NCI-H774 (cell line): ENCODE measurements at regions not wholly inside any gene's neighbourhood (a gene's known extent, or its start where the extent isn't known, plus 50 kb on each side); places are given as distances from the start of the nearest gene placed in this dataset.

Experiments
- DNase-seq: peaks from one replicate; lab custom pipeline; 2025; lab: John Stamatoyannopoulos, UW

- DNase-seq: no peak
Observed at GRCh38 chr5:2184563-2185540, 302.1 kb upstream of the IRX4 start.

- no peak for DNase-seq
Observed at GRCh38 chr5:2184026-2184366, 301.3 kb upstream of the IRX4 start.

GRCh38 chr5:2183154-2184025 lies 300.7 kb upstream of the IRX4 start:
- no peak for DNase-seq

- no peak for DNase-seq
Observed at GRCh38 chr5:2182020-2182419, 299.3 kb upstream of the IRX4 start.

- no peak for DNase-seq
Observed at GRCh38 chr5:2181557-2181956, 298.8 kb upstream of the IRX4 start.

GRCh38 chr5:2181149-2181548 lies 298.4 kb upstream of the IRX4 start:
- DNase-seq: no peak

GRCh38 chr5:2180456-2180855 lies 297.7 kb upstream of the IRX4 start:
- no peak for DNase-seq

- DNase-seq: no peak
Observed at GRCh38 chr5:2179861-2180260, 297.1 kb upstream of the IRX4 start.

GRCh38 chr5:2178528-2178927 lies 295.8 kb upstream of the IRX4 start:
- no peak for DNase-seq

GRCh38 chr5:2178071-2178477 lies 295.3 kb upstream of the IRX4 start:
- DNase-seq: no peak

- no peak for DNase-seq
Observed at GRCh38 chr5:2177244-2177643, 294.5 kb upstream of the IRX4 start.

GRCh38 chr5:2176581-2176980 lies 293.9 kb upstream of the IRX4 start:
- DNase-seq: no peak

GRCh38 chr5:2175842-2176404 lies 293.2 kb upstream of the IRX4 start:
- no peak for DNase-seq

- DNase-seq: no peak
Observed at GRCh38 chr5:2175041-2175440, 292.3 kb upstream of the IRX4 start.

GRCh38 chr5:2174538-2174937 lies 291.8 kb upstream of the IRX4 start:
- no peak for DNase-seq

- no peak for DNase-seq
Observed at GRCh38 chr5:2173151-2173834, 290.6 kb upstream of the IRX4 start.

GRCh38 chr5:2172471-2172870 lies 289.7 kb upstream of the IRX4 start:
- DNase-seq: no peak

- DNase-seq: no peak
Observed at GRCh38 chr5:2170761-2171160, 288.0 kb upstream of the IRX4 start.

- DNase-seq: no peak
Observed at GRCh38 chr5:2169850-2170760, 287.4 kb upstream of the IRX4 start.

GRCh38 chr5:2169430-2169808 lies 286.7 kb upstream of the IRX4 start:
- no peak for DNase-seq
